Stomach smooth muscle (tissue), 2 donors: ENCODE measurements at regions not wholly inside any gene's neighbourhood (a gene's known extent, or its start where the extent isn't known, plus 50 kb on each side); places are given as distances from the start of the nearest gene placed in this dataset.

Experiments used
- H3K27ac ChIP-seq: one replicate; pipeline ENCODE4 v1.7.0; 2013; ENCODE audit warnings: mild to moderate bottlenecking, low read length, inconsistent platforms
- H3K27me3 ChIP-seq, 2 donors: one replicate each; pipeline ENCODE4 v1.7.0; 2013; ENCODE audit warnings: low read length in 2 of 2; ENCODE audit not compliant: insufficient read depth in 2 of 2, control insufficient read depth in 1 of 2
- H3K36me3 ChIP-seq, 2 donors: one replicate each; pipeline ENCODE4 v1.7.0; 2013; ENCODE audit warnings: low read length in 2 of 2; ENCODE audit not compliant: control insufficient read depth in 2 of 2, insufficient read depth in 2 of 2
- H3K4me1 ChIP-seq: one replicate; pipeline ENCODE4 v1.7.0; 2013; ENCODE audit warnings: low read length; ENCODE audit not compliant: control insufficient read depth, insufficient read depth
- H3K4me3 ChIP-seq, 2 donors: one replicate each; pipeline ENCODE4 v1.7.0; 2013; ENCODE audit warnings: low read length in 2 of 2
- H3K9ac ChIP-seq, 2 donors: one replicate each; pipeline ENCODE4 v1.7.0; 2013; ENCODE audit warnings: low read length in 2 of 2, mild to moderate bottlenecking in 1 of 2
- H3K9me3 ChIP-seq, 2 donors: one replicate each; pipeline ENCODE4 v1.7.0; 2013; ENCODE audit warnings: low read length in 2 of 2; ENCODE audit not compliant: control insufficient read depth in 2 of 2
- donor health status: healthy.
- donor health status: Pancreatic carcinoma.

DNA sequence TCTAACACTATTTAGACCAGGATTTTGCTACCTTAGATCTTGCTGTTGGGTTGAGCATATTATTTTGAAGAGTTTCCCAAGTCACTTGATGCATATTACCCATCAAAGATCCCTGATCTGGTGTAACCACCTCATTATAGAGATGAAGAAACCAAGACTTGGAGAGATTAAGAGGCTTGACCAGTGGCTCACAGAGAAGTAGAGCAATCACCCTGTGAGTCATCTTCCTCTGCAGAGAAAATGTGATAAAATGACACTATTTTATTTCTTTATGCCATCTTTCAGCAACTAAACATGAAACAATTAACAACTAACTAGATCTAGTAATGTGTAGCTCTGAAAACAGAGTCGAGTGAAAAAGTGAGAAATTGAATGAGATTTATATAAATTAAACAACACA lies 76.1 kb downstream of the KIF4B start:
- H3K27me3 ChIP-seq: no peaks in the 10 kb centered on the region
- H3K27ac ChIP-seq: no peak overlapping the region
- no peaks in the 10 kb centered on the region for H3K4me1 ChIP-seq
- no peak overlapping the region for H3K9ac ChIP-seq
- H3K4me3 ChIP-seq: no peak overlapping the region
- no peaks in the 10 kb centered on the region for H3K36me3 ChIP-seq
- no peaks in the 10 kb centered on the region for H3K9me3 ChIP-seq

DNA sequence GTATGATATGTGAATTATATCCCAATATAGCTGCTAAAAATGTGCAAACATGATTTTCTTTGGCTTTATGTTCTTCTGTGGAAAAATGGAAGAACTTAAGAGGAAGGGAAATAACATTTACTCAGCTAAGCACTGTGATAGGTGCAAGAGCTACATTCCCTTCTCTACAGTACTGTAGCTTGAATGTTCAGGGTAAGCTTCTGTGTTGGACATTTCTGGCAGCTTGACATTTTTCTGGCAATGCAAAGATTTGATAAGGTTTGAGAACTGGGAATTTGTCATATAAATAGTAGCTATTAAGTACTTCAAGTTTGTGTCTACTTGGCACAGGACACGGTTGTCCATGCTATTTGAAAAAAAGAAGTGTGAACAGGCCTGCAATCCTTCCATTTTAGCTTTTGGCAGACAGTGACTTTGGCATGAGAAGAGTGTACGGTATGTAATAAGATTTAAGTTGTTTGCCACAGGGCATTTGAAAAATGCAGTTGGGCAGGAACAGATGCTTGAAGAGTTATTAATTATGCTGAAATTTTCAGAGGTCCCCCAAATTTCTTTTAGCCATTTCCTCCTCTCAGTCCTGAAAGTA lies 77.6 kb downstream of the KIF4B start:
- Histone ChIP-seq H3K4me3 (no peak overlapping the region), H3K27me3 (no peaks in the 10 kb centered on the region), H3K9me3 (no peaks in the 10 kb centered on the region), H3K36me3 (no peaks in the 10 kb centered on the region), H3K27ac (no peak overlapping the region), H3K9ac (no peak overlapping the region), H3K4me1 (peaks cover 3% of the 10 kb centered on the region)

DNA sequence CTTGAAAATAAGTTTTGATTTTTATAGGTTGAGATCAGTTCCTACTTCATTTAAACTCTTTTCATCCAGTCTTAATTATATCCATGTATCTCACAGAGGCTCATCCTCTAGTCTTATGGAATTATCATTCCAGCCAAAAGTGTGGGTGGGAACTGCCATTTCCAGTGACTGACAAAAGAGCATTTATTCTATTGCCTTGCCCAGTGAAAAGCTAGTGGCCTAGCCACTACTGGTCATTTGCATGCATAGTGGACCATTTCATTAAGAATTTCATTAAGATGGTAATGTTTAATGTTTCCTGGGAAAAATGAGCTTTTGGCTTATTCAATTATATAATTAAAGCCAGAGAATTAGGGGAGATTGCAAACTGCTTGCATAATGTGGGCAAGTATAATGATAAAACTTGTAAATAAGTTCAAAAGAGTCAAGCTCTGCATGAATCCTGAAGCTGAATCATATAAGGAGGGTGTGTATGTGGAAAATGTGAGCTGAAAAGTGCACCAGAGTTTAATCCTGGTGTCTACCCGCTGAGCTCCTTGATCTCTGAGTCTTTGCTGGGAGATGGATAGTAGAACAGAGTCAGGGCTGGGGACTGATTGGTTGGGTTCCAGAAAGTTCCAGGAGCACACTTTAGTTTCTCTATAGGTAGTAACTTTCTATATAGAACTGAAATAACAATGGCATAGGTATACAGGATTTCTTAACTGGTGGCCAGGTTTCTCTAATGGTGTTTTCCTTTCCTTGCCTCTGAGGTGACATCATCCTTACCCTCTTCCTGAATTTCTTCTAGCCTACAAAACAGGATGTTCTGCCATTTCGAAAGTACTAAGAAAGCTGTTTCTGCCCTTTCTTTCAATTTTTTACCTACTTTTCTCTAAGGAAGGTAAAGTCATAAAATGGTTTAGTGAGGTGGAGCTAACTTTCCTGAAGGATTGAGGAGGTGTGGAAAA lies 78.5 kb downstream of the KIF4B start:
- Histone ChIP-seq H3K4me1 (peaks cover 3% of the 10 kb centered on the region), H3K27ac (no peak overlapping the region), H3K9me3 (no peaks in the 10 kb centered on the region), H3K9ac (no peak overlapping the region), H3K36me3 (no peaks in the 10 kb centered on the region), H3K27me3 (no peaks in the 10 kb centered on the region), H3K4me3 (no peak overlapping the region)

DNA sequence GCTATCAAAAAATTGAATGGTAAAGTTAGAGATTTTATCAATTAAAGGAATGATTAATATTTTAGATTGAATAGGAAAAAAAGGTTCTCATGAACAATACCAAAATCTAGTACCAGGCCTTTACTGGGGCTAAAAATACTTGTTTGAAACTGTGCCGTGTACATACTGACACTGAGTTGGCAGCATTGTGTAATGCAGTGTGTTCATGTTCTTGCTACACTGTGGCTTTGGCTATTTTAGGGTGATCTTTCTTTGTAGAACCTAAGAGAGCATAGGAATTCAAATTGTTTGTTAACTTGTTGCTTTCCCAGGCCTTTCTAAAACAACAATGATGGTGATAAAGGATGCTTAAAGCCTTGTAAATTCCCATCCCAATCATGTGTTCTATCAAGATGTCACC lies 80.9 kb downstream of the KIF4B start:
- Histone ChIP-seq H3K36me3 (no peaks in the 10 kb centered on the region), H3K4me3 (no peak overlapping the region), H3K27me3 (no peaks in the 10 kb centered on the region), H3K9me3 (no peaks in the 10 kb centered on the region), H3K9ac (no peak overlapping the region), H3K27ac (no peak overlapping the region), H3K4me1 (peaks cover 3% of the 10 kb centered on the region)

DNA sequence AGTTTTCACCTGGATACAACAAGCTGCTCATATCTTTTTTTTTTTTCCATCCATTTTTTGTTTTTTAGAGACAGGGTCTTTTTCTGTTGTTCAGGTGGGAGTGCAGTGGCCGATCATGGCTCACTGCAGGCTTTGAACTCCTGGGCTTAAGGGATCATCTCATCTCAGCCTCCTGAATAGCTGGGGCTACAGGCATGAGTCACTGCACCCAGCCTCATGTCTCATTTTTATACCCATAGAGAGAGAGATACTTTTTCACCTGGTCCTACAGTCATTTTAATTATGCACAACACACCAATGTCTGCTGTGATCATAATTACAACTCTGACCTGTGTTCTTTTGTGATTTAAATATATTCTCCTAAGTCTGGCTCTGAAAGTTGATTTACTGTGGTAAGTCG lies 84.4 kb downstream of the KIF4B start:
- no peak overlapping the region for H3K9ac ChIP-seq
- no peak overlapping the region for H3K27ac ChIP-seq
- H3K9me3 ChIP-seq: no peaks in the 10 kb centered on the region
- no peaks in the 10 kb centered on the region for H3K36me3 ChIP-seq
- no peaks in the 10 kb centered on the region for H3K27me3 ChIP-seq
- H3K4me1 ChIP-seq: peaks cover 3% of the 10 kb centered on the region
- H3K4me3 ChIP-seq: no peak overlapping the region

DNA sequence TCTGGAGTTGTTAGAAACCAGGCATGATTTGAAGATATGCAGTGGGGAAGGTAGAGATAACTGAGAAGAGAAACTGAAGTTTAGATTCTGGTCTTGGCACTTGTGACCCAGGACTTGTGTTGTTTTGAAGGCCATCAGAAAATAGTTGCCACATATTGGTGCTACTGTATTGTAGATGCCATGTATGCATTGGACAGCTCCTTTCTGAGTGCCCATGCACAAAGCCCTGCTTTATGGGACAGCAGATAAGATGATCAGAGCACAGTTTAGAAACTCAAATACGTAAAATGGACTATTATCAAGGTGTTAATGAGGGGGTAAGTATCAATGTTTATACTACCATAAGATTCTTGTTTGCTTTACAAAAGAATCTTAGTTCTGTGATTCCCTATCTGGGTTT lies 84.9 kb downstream of the KIF4B start:
- no peaks in the 10 kb centered on the region for H3K36me3 ChIP-seq

DNA sequence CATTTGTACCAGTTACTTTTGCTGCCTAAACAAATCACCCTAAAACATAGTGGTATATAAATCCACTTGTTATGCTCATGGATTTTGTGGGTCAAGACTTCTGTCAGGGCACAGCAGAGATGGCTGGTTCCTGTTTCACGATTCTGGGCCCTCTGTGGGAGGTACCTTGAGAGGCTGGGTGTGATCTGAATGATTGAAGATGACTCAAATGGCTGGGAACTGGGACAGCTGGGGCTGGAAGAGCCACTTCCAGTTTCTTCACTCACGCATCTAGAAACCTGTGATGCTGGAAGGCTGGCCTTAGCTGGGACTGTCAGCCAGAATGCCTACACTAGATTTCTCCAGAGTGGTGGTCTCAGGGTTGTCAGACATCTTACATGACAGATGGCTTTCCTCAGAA lies 88.1 kb downstream of the KIF4B start:
- H3K27me3 ChIP-seq: no peaks in the 10 kb centered on the region
- H3K4me1 ChIP-seq: no peaks in the 10 kb centered on the region
- peaks cover 0 to 3% of the 10 kb centered on the region in 2 donors for H3K9me3 ChIP-seq
- H3K4me3 ChIP-seq: no peak overlapping the region
- H3K36me3 ChIP-seq: no peaks in the 10 kb centered on the region
- H3K9ac ChIP-seq: no peak overlapping the region
- H3K27ac ChIP-seq: no peak overlapping the region

More for the DNA sequence above, 84.9 kb downstream of the KIF4B start:
- Histone ChIP-seq H3K4me3 (no peak overlapping the region), H3K9ac (no peak overlapping the region), H3K9me3 (no peaks in the 10 kb centered on the region), H3K27me3 (no peaks in the 10 kb centered on the region), H3K4me1 (peaks cover 3% of the 10 kb centered on the region), H3K27ac (no peak overlapping the region)

DNA sequence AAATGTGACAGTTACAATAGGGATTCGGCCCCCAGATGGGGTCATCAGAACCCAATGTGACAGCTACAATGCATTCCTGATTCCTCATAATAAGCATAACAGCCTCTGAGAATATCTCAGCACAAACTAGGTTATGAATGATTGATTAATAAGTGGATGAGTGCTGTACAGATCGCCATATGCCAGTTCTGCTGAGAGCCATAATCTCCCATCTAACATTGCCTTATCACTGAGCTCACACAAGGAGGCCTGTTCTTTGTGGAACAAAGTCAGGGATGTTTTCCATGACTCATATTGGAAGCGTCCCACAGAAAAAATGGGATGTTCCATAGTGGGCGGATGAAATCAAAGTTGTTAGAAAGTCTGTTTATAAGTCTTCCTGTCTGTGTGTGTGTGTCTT lies 89.6 kb downstream of the KIF4B start:
- Histone ChIP-seq H3K27ac (no peak overlapping the region), H3K4me3 (no peak overlapping the region), H3K9me3 (peaks cover 0 to 3% of the 10 kb centered on the region in 2 donors), H3K27me3 (no peaks in the 10 kb centered on the region), H3K9ac (no peak overlapping the region), H3K4me1 (no peaks in the 10 kb centered on the region), H3K36me3 (no peaks in the 10 kb centered on the region)

DNA sequence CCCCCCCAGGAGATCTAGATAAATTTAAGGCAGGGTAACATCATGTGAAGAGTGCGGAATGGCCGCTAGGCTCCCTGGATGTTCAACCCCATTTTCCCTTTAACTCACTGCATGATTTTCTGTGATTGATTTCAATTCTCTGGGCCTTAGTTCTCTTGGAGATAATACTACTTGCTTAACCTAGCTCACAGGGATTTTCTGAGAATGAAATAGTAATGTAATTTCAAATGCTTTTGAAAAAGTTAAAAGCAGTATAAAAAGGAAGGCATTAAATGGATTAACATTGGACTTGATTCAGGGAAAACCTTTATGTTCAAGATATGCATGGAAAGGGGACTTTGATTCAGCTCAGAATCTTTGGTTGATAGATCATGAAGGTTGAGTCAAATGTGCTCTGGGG lies 90.9 kb downstream of the KIF4B start:
- no peaks in the 10 kb centered on the region for H3K36me3 ChIP-seq
- H3K27me3 ChIP-seq: no peaks in the 10 kb centered on the region
- no peaks in the 10 kb centered on the region for H3K4me1 ChIP-seq
- H3K27ac ChIP-seq: no peak overlapping the region
- peaks cover 0 to 3% of the 10 kb centered on the region in 2 donors for H3K9me3 ChIP-seq
- no peak overlapping the region for H3K9ac ChIP-seq
- H3K4me3 ChIP-seq: no peak overlapping the region

DNA sequence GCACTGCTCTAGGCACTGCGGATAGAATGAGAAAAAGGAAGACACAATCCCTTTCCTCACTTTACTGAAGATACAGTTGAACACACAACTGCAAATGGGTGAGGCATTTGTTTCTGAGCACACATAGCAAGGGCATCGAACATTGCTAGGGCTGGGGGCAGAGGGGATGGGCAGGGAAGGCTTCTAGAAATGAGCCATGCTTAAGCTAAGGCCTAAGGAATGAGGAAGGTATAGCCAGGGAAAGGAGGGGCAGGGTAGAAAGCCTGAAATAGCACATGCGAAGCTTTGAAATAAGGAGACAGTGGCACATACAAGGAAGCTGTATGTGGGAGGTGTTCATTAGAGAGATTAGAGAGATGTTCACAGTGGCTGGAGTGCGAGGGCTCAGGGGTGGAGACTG lies 92.7 kb downstream of the KIF4B start:
- H3K36me3 ChIP-seq: no peaks in the 10 kb centered on the region
- no peak overlapping the region for H3K27ac ChIP-seq
- no peak overlapping the region for H3K9ac ChIP-seq
- H3K9me3 ChIP-seq: peaks cover 0 to 3% of the 10 kb centered on the region in 2 donors
- H3K4me3 ChIP-seq: no peak overlapping the region
- no peaks in the 10 kb centered on the region for H3K27me3 ChIP-seq
- H3K4me1 ChIP-seq: no peaks in the 10 kb centered on the region

DNA sequence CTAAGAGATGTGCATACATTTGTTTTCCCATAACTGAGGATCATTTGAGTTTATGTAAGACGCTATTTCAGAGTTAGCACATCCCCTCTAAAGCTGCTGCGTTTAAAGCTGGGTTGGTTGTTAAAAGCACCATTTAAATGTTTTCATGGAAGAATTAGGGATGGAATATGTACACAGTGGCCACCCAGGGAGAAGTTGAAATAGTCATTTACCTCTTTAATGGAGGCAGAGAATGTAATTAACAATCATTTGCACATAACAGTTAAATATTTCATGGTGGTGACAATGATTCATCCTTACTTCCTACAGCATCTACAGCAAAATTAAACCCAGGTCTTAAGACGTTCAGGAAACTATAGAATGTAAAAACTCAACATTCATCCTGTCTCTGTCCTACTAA lies 100.3 kb downstream of the KIF4B start:
- no peaks in the 10 kb centered on the region for H3K36me3 ChIP-seq
- no peaks in the 10 kb centered on the region for H3K27me3 ChIP-seq
- no peaks in the 10 kb centered on the region for H3K4me1 ChIP-seq
- no peak overlapping the region for H3K9ac ChIP-seq
- no peaks in the 10 kb centered on the region for H3K9me3 ChIP-seq
- H3K4me3 ChIP-seq: no peak overlapping the region
- H3K27ac ChIP-seq: no peak overlapping the region
